ENCODE measurements at regions not wholly inside any gene's neighbourhood (a gene's known extent, or its start where the extent isn't known, plus 50 kb on each side); places are given as distances from the start of the nearest gene placed in this dataset.

DNA sequence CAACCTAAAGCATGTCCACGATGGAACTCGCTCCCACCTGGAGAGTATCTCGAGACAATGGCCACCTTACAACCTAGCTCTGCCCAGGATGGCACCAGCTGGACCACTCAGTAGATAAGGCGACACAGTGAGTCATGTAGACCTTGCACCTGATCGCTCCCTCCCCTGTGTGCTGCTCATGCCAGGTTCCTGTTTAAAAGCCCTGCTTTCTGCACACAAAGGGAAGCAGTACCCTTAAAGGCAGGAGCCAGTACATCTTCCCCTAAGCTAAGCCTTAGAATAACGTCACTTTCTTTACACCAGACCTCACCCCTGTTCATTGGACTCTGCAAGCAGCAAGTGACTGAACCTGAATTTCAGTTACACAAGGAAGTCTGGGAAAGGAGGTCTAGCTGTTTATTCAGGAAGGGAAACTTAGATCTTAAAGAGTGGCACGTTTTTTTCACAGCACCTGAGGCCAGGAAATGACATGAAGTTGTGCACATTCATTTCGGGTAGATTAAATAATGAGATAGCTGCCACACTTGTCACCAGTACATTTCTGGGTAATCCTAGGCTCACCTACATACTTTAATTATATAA is 117.9 kb downstream of the MTPAP start (continued):
- no peak for TF ChIP-seq ZNF777 (tag by site-specific recombination; IDR thresholded peaks at IDR 0.05; ENCODE audit: borderline replicate concordance)

DNA sequence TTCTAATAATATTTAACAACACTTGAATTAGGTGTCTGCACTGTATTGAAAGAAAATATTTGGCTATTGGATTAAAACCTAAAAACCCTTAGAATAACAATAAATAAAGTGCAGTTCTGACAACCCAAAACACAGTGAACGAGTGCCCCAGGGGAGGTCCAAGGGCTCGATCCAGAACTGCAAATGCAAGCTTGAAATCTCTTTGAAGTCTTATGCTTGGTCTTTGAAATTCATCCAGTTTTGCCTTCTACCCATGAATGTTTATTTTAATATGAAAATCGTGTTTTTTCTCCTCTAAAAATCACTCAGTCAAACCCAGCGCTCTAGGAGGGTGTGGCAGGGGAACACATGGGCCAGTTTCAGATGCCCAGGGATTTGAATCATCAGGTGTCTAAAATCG is 119.5 kb downstream of the MTPAP start:
- Histone ChIP-seq H3K4me3 (ENCODE audit: low read depth, low read length) (no peak overlapping the region), H3K36me3 (ENCODE audit: control insufficient read depth in 2 of 2, insufficient read depth in 1 of 2, low read length in 2 of 2) (no peaks in the 10 kb centered on the region), H3K27ac (ENCODE audit: extremely low read depth, low read depth, low read length) (no peak overlapping the region), H3K9me3 (ENCODE audit: control insufficient read depth, insufficient read depth, low read depth, low read length) (no peaks in the 10 kb centered on the region), H3K4me1 (ENCODE audit: control insufficient read depth, insufficient read depth, low read length) (no peaks in the 10 kb centered on the region)
- ChIA-PET POLR2A (no interaction called here), CTCF (no interaction called here)
- no peak for TF ChIP-seq ZNF677 (tag by site-specific recombination; IDR thresholded peaks at IDR 0.05)
- TF ChIP-seq ZBTB11 (tag by site-specific recombination; conservative IDR thresholded peaks at IDR 0.05; ENCODE audit: low read depth): no peak
- no peak for TF ChIP-seq ZNF2 (tag by site-specific recombination; IDR thresholded peaks at IDR 0.05)
- TF ChIP-seq, protein P1, sequence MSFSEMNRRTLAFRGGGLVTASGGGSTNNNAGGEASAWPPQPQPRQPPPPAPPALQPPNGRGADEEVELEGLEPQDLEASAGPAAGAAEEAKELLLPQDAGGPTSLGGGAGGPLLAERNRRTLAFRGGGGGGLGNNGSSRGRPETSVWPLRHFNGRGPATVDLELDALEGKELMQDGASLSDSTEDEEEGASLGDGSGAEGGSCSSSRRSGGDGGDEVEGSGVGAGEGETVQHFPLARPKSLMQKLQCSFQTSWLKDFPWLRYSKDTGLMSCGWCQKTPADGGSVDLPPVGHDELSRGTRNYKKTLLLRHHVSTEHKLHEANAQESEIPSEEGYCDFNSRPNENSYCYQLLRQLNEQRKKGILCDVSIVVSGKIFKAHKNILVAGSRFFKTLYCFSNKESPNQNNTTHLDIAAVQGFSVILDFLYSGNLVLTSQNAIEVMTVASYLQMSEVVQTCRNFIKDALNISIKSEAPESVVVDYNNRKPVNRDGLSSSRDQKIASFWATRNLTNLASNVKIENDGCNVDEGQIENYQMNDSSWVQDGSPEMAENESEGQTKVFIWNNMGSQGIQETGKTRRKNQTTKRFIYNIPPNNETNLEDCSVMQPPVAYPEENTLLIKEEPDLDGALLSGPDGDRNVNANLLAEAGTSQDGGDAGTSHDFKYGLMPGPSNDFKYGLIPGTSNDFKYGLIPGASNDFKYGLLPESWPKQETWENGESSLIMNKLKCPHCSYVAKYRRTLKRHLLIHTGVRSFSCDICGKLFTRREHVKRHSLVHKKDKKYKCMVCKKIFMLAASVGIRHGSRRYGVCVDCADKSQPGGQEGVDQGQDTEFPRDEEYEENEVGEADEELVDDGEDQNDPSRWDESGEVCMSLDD (tag by site-specific recombination; IDR thresholded peaks at IDR 0.05): no peak
- no peak for TF ChIP-seq ZNF239 (tag by site-specific recombination; IDR thresholded peaks at IDR 0.05)
- TF ChIP-seq ZNF830 (tag by site-specific recombination; IDR thresholded peaks at IDR 0.05; ENCODE audit: low read depth): no peak
- no peak for TF ChIP-seq ZNF654 (tag by site-specific recombination; IDR thresholded peaks at IDR 0.05; ENCODE audit: low read depth)
- TF ChIP-seq ZXDB (tag by site-specific recombination; IDR thresholded peaks at IDR 0.05): no peak
- TF ChIP-seq ZNF76 (tag by site-specific recombination; IDR thresholded peaks at IDR 0.05; ENCODE audit: borderline replicate concordance, low read depth): no peak
- no peak for TF ChIP-seq ZNF221 (tag by site-specific recombination; IDR thresholded peaks at IDR 0.05; ENCODE audit: borderline replicate concordance)
- TF ChIP-seq SALL2 (tag by site-specific recombination; IDR thresholded peaks at IDR 0.05; ENCODE audit: borderline replicate concordance): no peak
- TF ChIP-seq ZNF747 (tag by site-specific recombination; IDR thresholded peaks at IDR 0.05): no peak
- no peak for TF ChIP-seq KLF7 (tag by site-specific recombination; IDR thresholded peaks at IDR 0.05; ENCODE audit: borderline replicate concordance)
- no peak for TF ChIP-seq OVOL3 (tag by site-specific recombination; IDR thresholded peaks at IDR 0.05)
- no peak for TF ChIP-seq ZNF148 (tag by site-specific recombination; IDR thresholded peaks at IDR 0.05; ENCODE audit: borderline replicate concordance)
- no peak for TF ChIP-seq ZBTB1 (tag by site-specific recombination; IDR thresholded peaks at IDR 0.05)
- TF ChIP-seq ZNF311 (tag by site-specific recombination; IDR thresholded peaks at IDR 0.05; ENCODE audit: borderline replicate concordance): no peak
- no peak for TF ChIP-seq ZNF510 (tag by site-specific recombination; IDR thresholded peaks at IDR 0.05; ENCODE audit: insufficient replicate concordance)

All from HEK293 (cell line).